CD4-positive, alpha-beta memory T cell (primary cell): ENCODE measurements at regions not wholly inside any gene's neighbourhood (a gene's known extent, or its start where the extent isn't known, plus 50 kb on each side); places are given as distances from the start of the nearest gene placed in this dataset.

Source experiments
- CTCF ChIA-PET: fragments of 350-600 bp; sonication (Branson Sonifier 250); formaldehyde crosslinking; loops from one replicate; lab custom pipeline; 2021; ENCODE audit warnings: inconsistent platforms; ENCODE audit not compliant: partially characterized antibody; lab: Charles Lee
- POLR2A ChIA-PET: fragments of 350-600 bp; sonication (Branson Sonifier 250); formaldehyde crosslinking; loops from one replicate; lab custom pipeline; 2021; ENCODE audit not compliant: partially characterized antibody; lab: Charles Lee
- DNase-seq, 5 donors: peaks; one replicate each; pipeline versions ENCODE4 v3.0.0 to v3.0.0-alpha.2; 2020 to 2022; ENCODE audit warnings: mixed read lengths in 1 of 5
- H3K27ac ChIP-seq: one replicate; pipeline ENCODE4 v1.7.0; 2013; ENCODE audit warnings: low read depth, low read length
- H3K27me3 ChIP-seq: 2 replicates; pipeline ENCODE4 v1.7.0; 2013; ENCODE audit warnings: mild to moderate bottlenecking, low read length, moderate library complexity; ENCODE audit not compliant: insufficient read depth
- H3K36me3 ChIP-seq: 2 replicates; pipeline ENCODE4 v1.7.0; 2013; ENCODE audit warnings: mild to moderate bottlenecking, low read length, moderate library complexity; ENCODE audit not compliant: insufficient read depth
- H3K4me1 ChIP-seq: 2 replicates; pipeline ENCODE4 v1.7.0; 2013; ENCODE audit warnings: mild to moderate bottlenecking, low read length, moderate library complexity; ENCODE audit not compliant: insufficient read depth
- H3K4me3 ChIP-seq, 2 donors: one replicate each; pipeline ENCODE4 v1.7.0; 2013; ENCODE audit warnings: low read length in 2 of 2, mild to moderate bottlenecking in 1 of 2
- H3K9me3 ChIP-seq, 2 donors: one replicate each; pipeline ENCODE4 v1.7.0; 2013; ENCODE audit warnings: low read length in 2 of 2, control low read depth in 1 of 2; ENCODE audit not compliant: control insufficient read depth in 1 of 2
- H3K27ac Mint-ChIP-seq, 7 donors: one replicate each; pipeline ENCODE4 v1.8.0; 2020 to 2021; ENCODE audit warnings: mixed read lengths in 7 of 7, mild to moderate bottlenecking in 6 of 7, inconsistent platforms in 3 of 7, moderate library complexity in 3 of 7
- H3K27me3 Mint-ChIP-seq, 2 donors: one replicate each; pipeline ENCODE4 v1.8.0; 2020 to 2021; ENCODE audit warnings: mixed read lengths in 2 of 2
- H3K36me3 Mint-ChIP-seq, 2 donors: one replicate each; pipeline ENCODE4 v1.8.0; 2020 to 2021; ENCODE audit warnings: mixed read lengths in 2 of 2, inconsistent platforms in 1 of 2, mild to moderate bottlenecking in 1 of 2
- H3K4me1 Mint-ChIP-seq, 4 donors: one replicate each; pipeline ENCODE4 v1.8.0; 2020 to 2021; ENCODE audit warnings: mixed read lengths in 4 of 4, mild to moderate bottlenecking in 1 of 4
- H3K4me3 Mint-ChIP-seq, 8 donors: one replicate each; pipeline ENCODE4 v1.8.0; 2020 to 2021; ENCODE audit warnings: mixed read lengths in 8 of 8, mild to moderate bottlenecking in 7 of 8, moderate library complexity in 6 of 8, inconsistent platforms in 3 of 8
- H3K9me3 Mint-ChIP-seq, 8 donors: one replicate each; pipeline ENCODE4 v1.8.0; 2020 to 2021; ENCODE audit warnings: mixed read lengths in 8 of 8, mild to moderate bottlenecking in 5 of 8, inconsistent platforms in 3 of 8, moderate library complexity in 1 of 8
- intact Hi-C: fragments of 100-400 bp; cut with micrococcal nuclease; formaldehyde crosslinking; loops from one replicate; pipeline ENCODE4 v1.15.1; 2023

DNA sequence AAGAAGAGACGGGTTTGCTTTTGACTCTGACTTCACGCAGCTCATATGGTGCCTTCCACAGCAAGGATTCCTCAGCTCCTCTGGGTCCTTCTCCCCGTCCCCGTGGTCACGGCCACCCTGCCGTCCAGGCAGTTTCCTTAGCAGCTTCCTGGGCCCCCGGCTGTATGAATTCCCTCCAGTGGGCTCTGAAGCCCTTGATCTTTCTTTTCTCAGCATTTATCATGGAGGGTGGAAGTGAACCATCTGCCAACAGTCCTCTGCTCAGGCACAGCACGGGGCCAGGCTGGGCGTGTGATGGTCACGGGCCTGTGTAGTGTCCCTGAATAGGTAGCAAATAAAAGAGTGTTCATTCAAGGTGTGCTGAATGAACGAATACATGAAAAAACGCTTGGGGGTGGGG lies 782.4 kb downstream of the BRD1 start:
- Mint-ChIP-seq H3K36me3 (no peaks in the 10 kb centered on the region), H3K9me3 (no peaks in the 10 kb centered on the region), H3K4me3 (no peak overlapping the region), H3K27ac (no peak overlapping the region), H3K4me1 (peaks cover 0 to 2% (median 0%) of the 10 kb centered on the region in 4 donors), H3K27me3 (peaks cover 5 to 19% of the 10 kb centered on the region in 2 donors)
- DNase-seq: no peak
- ChIA-PET CTCF (no interaction called here), POLR2A (no interaction called here)
- H3K9me3 ChIP-seq: no peaks in the 10 kb centered on the region
- no peak overlapping the region for H3K27ac ChIP-seq
- no peak overlapping the region for H3K4me3 ChIP-seq
- intact Hi-C loops: no loop called here
- no peaks in the 10 kb centered on the region for H3K27me3 ChIP-seq
- no peaks in the 10 kb centered on the region for H3K4me1 ChIP-seq
- no peaks in the 10 kb centered on the region for H3K36me3 ChIP-seq

DNA sequence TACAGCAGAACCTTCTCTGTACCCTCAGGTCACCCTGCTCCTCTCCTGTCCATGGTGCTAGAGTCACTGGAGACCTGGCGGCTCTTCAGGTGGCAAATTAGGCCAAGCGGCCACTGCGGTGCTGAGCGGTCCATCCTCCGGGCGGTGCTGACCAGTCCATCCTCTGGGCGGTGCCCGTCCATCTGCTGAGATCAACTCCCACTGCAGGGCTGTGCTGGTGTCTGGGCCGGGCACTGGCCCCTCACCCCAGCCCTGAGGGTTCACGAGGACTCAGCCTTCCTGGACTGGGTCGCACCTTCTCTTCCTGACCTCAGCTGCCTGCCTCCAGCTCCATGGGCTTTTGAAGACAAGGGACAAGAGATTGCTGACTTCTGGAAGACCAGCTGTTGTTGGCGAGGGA lies 782.9 kb downstream of the BRD1 start:
- H3K27ac ChIP-seq: no peak overlapping the region
- H3K9me3 Mint-ChIP-seq: no peaks in the 10 kb centered on the region
- POLR2A ChIA-PET: no interaction called here
- H3K9me3 ChIP-seq: no peaks in the 10 kb centered on the region
- H3K27ac Mint-ChIP-seq: no peak overlapping the region
- DNase-seq: no peak
- no peaks in the 10 kb centered on the region for H3K36me3 ChIP-seq
- CTCF ChIA-PET: no interaction called here
- H3K36me3 Mint-ChIP-seq: no peaks in the 10 kb centered on the region
- intact Hi-C loops: no loop called here
- H3K4me1 ChIP-seq: no peaks in the 10 kb centered on the region
- H3K4me3 ChIP-seq: no peak overlapping the region
- H3K4me1 Mint-ChIP-seq: peaks cover 0 to 2% (median 0%) of the 10 kb centered on the region in 4 donors
- H3K4me3 Mint-ChIP-seq: no peak overlapping the region
- H3K27me3 Mint-ChIP-seq: peaks cover 5 to 20% of the 10 kb centered on the region in 2 donors
- H3K27me3 ChIP-seq: no peaks in the 10 kb centered on the region

DNA sequence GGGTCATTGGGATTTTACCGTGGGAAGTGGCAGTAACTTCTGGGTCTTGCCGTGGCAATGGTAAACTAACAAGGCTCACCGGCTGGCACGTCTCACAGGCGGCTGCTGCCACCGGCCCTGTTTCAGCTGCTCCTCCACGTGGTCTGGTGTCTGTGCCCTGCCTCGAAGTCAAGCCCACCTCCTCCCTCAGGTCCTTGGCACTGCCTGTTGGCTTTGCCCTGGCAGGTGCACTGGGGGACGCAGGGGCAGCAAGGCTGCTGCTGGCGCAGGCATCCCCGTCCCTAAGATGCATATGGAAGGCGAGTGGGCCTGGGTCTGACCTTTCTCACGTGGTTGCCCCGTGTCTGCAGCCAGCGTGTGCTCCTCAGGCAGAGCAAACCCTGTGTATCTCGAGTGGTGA lies 783.6 kb downstream of the BRD1 start:
- Histone ChIP-seq H3K4me1 (no peaks in the 10 kb centered on the region), H3K27me3 (no peaks in the 10 kb centered on the region), H3K4me3 (no peak overlapping the region), H3K27ac (no peak overlapping the region), H3K9me3 (no peaks in the 10 kb centered on the region), H3K36me3 (no peaks in the 10 kb centered on the region)
- intact Hi-C loops: no loop called here
- Mint-ChIP-seq H3K4me3 (no peak overlapping the region), H3K4me1 (peaks cover 0 to 2% (median 0%) of the 10 kb centered on the region in 4 donors), H3K36me3 (no peaks in the 10 kb centered on the region), H3K27ac (no peak overlapping the region), H3K9me3 (no peaks in the 10 kb centered on the region), H3K27me3 (peaks cover 5 to 13% of the 10 kb centered on the region in 2 donors)
- POLR2A ChIA-PET: no interaction called here
- no peak for DNase-seq
- CTCF ChIA-PET: no interaction called here

DNA sequence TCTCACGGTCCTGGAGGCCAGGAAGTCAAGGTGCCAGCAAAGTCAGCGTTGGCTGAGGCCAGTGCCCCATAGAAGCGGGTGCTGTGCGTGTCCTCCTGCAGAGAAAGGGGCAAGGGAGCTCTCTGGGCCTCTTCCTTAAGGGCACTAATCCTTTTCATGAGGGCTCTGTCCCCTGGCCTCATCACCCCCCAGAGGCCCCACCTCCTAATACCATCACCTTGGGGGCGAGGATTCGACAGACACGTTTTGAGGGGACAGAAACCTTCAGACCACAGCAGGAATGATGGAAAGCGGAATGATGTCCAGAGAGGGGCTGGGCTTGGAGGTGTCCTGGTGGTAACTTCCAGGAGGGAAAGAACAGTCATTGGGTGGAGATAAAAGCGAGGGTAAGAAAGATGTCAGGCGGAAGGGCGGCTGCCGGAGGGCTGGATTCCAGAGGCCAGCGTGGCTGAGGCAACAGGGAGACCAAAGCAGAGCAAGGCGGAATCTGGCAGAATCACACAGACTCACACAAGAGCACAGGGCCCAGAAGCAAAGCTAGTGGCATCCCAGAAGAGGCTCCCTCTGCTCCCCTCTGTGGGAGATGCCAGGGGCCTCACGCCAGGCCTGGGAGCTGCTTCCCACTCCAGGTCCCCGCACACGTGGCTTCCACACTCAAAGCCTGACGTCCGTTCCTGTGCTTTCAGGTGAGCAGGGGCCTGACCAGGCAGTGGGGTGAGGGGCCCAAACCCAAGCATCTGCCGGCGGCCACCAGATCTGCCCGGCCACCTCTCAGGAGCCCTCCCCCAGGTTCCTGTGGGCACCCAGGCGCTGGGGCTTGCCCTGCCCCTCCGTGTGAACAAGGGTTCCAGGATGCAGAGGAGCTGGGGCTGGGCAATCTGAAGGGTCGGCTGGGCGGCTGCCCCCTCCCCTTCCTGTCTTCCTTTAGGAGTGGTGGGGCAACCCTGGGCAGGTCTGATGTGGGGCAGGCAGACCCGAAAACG lies 784.5 kb downstream of the BRD1 start:
- no peak for DNase-seq
- Histone ChIP-seq H3K27me3 (no peaks in the 10 kb centered on the region), H3K4me1 (no peaks in the 10 kb centered on the region), H3K36me3 (no peaks in the 10 kb centered on the region), H3K4me3 (no peak overlapping the region), H3K27ac (no peak overlapping the region), H3K9me3 (no peaks in the 10 kb centered on the region)
- POLR2A ChIA-PET: no interaction called here
- H3K9me3 Mint-ChIP-seq: no peaks in the 10 kb centered on the region
- CTCF ChIA-PET: no interaction called here
- peaks cover 0 to 2% (median 0%) of the 10 kb centered on the region in 4 donors for H3K4me1 Mint-ChIP-seq
- no peaks in the 10 kb centered on the region for H3K36me3 Mint-ChIP-seq
- intact Hi-C loops: no loop called here
- H3K27me3 Mint-ChIP-seq: peaks cover 5 to 10% of the 10 kb centered on the region in 2 donors
- peak overlapping the region in 2 of 7 donors; percentile 66 to 79 for H3K27ac Mint-ChIP-seq
- H3K4me3 Mint-ChIP-seq: no peak overlapping the region

DNA sequence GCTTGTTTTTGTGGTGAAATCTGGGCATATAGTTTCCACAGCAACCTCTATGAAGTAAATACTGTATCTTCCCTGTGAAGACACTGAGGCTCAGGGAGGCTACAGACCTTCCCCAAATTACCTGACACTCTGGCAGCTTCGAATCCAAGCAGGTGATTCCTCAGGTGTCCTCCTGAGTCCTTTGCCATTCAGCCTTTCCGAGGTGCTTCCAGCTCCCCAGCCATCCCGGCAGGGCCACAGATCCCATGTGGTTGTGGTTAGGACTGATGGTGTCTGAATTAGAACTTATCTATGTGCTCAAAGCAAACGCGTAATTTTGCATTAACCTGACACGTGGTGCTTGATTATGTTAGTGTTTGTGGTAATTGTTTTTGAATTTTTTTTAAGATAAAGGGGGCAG lies 785.6 kb downstream of the BRD1 start:
- Histone ChIP-seq H3K36me3 (no peaks in the 10 kb centered on the region), H3K4me3 (no peak overlapping the region), H3K4me1 (no peaks in the 10 kb centered on the region), H3K9me3 (no peaks in the 10 kb centered on the region), H3K27ac (no peak overlapping the region), H3K27me3 (no peaks in the 10 kb centered on the region)
- H3K27me3 Mint-ChIP-seq: peaks cover 5 to 10% of the 10 kb centered on the region in 2 donors
- no peak for DNase-seq
- no peaks in the 10 kb centered on the region for H3K4me1 Mint-ChIP-seq
- POLR2A ChIA-PET: no interaction called here
- H3K9me3 Mint-ChIP-seq: no peaks in the 10 kb centered on the region
- no peaks in the 10 kb centered on the region for H3K36me3 Mint-ChIP-seq
- no peak overlapping the region for H3K4me3 Mint-ChIP-seq
- H3K27ac Mint-ChIP-seq: no peak overlapping the region
- intact Hi-C loops: no loop called here
- CTCF ChIA-PET: no interaction called here

DNA sequence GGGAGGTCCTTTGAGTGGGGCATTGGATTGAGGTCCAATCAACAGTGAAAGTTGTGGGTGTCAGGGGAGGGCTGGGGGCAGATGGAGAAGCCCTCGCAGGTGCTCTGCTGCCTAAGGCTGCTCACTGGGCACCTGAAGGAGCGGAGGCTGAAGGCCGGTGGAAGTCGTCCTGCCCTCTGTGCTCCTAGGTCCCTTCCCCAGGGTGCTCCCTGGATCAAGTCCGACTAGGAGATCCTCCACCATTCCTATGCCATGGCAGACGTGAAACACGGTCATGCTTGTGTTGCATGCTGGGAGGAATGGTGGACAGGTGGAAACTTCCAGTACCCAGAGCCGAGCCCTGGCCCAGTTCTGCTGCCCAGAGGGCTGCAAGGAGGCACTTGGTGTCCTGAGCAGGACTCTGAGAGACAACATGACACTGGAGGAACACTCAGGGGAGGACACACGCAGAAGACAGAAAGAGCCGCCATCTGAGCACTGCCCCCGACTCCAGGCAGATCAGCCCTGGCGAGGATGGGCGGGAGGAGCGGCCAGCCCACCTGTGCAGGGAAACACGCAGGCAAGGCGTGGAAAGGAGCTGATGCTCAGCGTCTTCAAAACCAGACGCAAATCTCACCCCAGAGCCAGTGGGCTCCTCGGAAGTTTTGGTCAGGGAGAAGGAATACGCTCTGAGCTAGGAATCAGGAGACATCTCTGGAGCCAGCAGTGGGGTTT lies 786.8 kb downstream of the BRD1 start:
- ChIA-PET CTCF (no interaction called here), POLR2A (no interaction called here)
- intact Hi-C loops: no loop called here
- peaks cover 3 to 9% of the 10 kb centered on the region in 2 donors for H3K27me3 Mint-ChIP-seq
- H3K9me3 Mint-ChIP-seq: no peaks in the 10 kb centered on the region
- no peak overlapping the region for H3K27ac Mint-ChIP-seq
- H3K36me3 Mint-ChIP-seq: no peaks in the 10 kb centered on the region
- Histone ChIP-seq H3K27me3 (no peaks in the 10 kb centered on the region), H3K4me3 (no peak overlapping the region), H3K9me3 (no peaks in the 10 kb centered on the region), H3K36me3 (no peaks in the 10 kb centered on the region), H3K4me1 (no peaks in the 10 kb centered on the region), H3K27ac (no peak overlapping the region)
- H3K4me1 Mint-ChIP-seq: no peaks in the 10 kb centered on the region
- H3K4me3 Mint-ChIP-seq: no peak overlapping the region
- DNase-seq: no peak

DNA sequence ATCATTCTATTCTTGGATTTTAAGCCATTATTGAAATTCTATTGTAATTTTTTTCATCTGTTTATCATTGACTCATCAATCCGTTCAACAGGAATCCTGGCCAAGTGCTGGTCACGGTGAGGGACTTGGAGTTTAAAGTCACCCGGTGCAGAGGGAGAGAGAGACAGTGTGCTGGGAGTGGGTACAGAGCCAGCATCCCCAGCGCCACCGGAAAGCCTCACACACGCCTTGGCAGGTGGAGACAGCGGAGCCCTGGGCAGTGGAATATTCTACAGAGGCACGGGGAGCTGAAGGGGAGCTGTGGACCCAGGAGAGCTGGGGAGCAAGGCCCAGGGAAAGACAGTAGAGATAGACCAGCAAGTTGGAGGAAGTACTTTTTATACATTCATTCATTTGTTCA lies 787.6 kb downstream of the BRD1 start:
- intact Hi-C loops: no loop called here
- no peaks in the 10 kb centered on the region for H3K27me3 ChIP-seq
- H3K9me3 ChIP-seq: no peaks in the 10 kb centered on the region
- DNase-seq: no peak
- POLR2A ChIA-PET: no interaction called here
- Mint-ChIP-seq H3K4me3 (no peak overlapping the region), H3K4me1 (no peaks in the 10 kb centered on the region), H3K27ac (no peak overlapping the region), H3K36me3 (no peaks in the 10 kb centered on the region), H3K27me3 (peaks cover 3 to 8% of the 10 kb centered on the region in 2 donors), H3K9me3 (no peaks in the 10 kb centered on the region)
- no peaks in the 10 kb centered on the region for H3K4me1 ChIP-seq
- CTCF ChIA-PET: no interaction called here
- H3K4me3 ChIP-seq: no peak overlapping the region
- no peaks in the 10 kb centered on the region for H3K36me3 ChIP-seq
- H3K27ac ChIP-seq: no peak overlapping the region
